Neural cell (in vitro differentiated cells): ENCODE measurements at regions not wholly inside any gene's neighbourhood (a gene's known extent, or its start where the extent isn't known, plus 50 kb on each side); places are given as distances from the start of the nearest gene placed in this dataset.
"Not testable (repeated sequence)": the region's sequence is repeated elsewhere in the genome, so short reads cannot be mapped to it uniquely, and the experiment has no call there.

Experiments
- H2AFZ ChIP-seq: fragments of 200-600, 300-800 bp; sonication (generic), shearing (Covaris generic); 2 replicates; pipeline ENCODE4 v1.6.0; 2014; ENCODE audit warnings: low read depth, mild to moderate bottlenecking, antibody characterized with exemption, low read length, moderate library complexity
- H3F3A ChIP-seq: fragments of 200-600 bp; shearing (Covaris generic); 2 replicates; pipeline ENCODE4 v1.6.1; 2016; ENCODE audit warnings: mild to moderate bottlenecking, moderate library complexity, mixed read lengths, antibody characterized with exemption, low read length; ENCODE audit not compliant: insufficient read depth, poor library complexity, severe bottlenecking
- H3K27ac ChIP-seq: fragments of 200-600, 300-800 bp; sonication (generic), shearing (Covaris generic); 2 replicates; pipeline ENCODE4 v1.5.1; 2014; ENCODE audit warnings: mild to moderate bottlenecking, low read length, moderate library complexity
- H3K27me3 ChIP-seq: fragments of 300-800, 200-600 bp; sonication (generic), shearing (Covaris generic); 2 replicates; pipeline ENCODE4 v1.6.0; 2014; ENCODE audit warnings: mild to moderate bottlenecking, low read depth, low read length, moderate library complexity; ENCODE audit not compliant: insufficient read depth
- H3K36me3 ChIP-seq: fragments of 300-800, 200-600 bp; sonication (generic), shearing (Covaris generic); 2 replicates; pipeline ENCODE4 v1.5.1; 2014; ENCODE audit warnings: mild to moderate bottlenecking, antibody characterized with exemption, low read length, moderate library complexity; ENCODE audit not compliant: insufficient read depth
- H3K4me2 ChIP-seq: fragments of 300-800, 200-600 bp; sonication (generic), shearing (Covaris generic); 2 replicates; pipeline ENCODE4 v1.6.0; 2014; ENCODE audit warnings: mild to moderate bottlenecking, low read length
- H3K4me3 ChIP-seq: fragments of 300-800, 200-600 bp; sonication (generic), shearing (Covaris generic); 2 replicates; pipeline ENCODE4 v1.5.1; 2014; ENCODE audit warnings: mild to moderate bottlenecking, low read length, moderate library complexity
- H3K79me2 ChIP-seq: fragments of 200-600 bp; shearing (Covaris generic); replicated peaks from 2 replicates; pipeline ENCODE4 v1.6.0; 2014; ENCODE audit warnings: mild to moderate bottlenecking, low read length, moderate library complexity; ENCODE audit not compliant: insufficient read depth
- H3K9ac ChIP-seq: fragments of 300-800, 200-600 bp; sonication (generic), shearing (Covaris generic); 2 replicates; pipeline ENCODE4 v1.6.1; 2016; ENCODE audit warnings: mild to moderate bottlenecking, low read length, mixed read lengths
- H3K9me2 ChIP-seq: fragments of 200-600 bp; shearing (Covaris generic); 2 replicates; pipeline ENCODE4 v1.6.1; 2016; ENCODE audit warnings: mild to moderate bottlenecking, low read length, mixed read lengths; ENCODE audit not compliant: insufficient read depth
- H3K9me3 ChIP-seq: fragments of 200-600, 300-800 bp; sonication (generic), shearing (Covaris generic); 2 replicates; pipeline ENCODE4 v1.6.1; 2016; ENCODE audit warnings: mild to moderate bottlenecking, mixed run types, low read length, moderate library complexity, mixed read lengths
- H4K20me1 ChIP-seq: fragments of 200-600 bp; shearing (Covaris generic); 2 replicates; pipeline ENCODE4 v1.6.1; 2016; ENCODE audit warnings: mild to moderate bottlenecking, mixed run types; ENCODE audit not compliant: insufficient read depth
- CTCF ChIP-seq: fragments of 450-650 bp; IDR thresholded peaks from 2 replicates; pipeline ENCODE4 v1.5.1; 2014; ENCODE audit warnings: antibody characterized with exemption, mild to moderate bottlenecking, moderate library complexity; ENCODE audit not compliant: poor library complexity, severe bottlenecking
- EP300 ChIP-seq: fragments of 450-650 bp; conservative IDR thresholded peaks from 2 replicates; pipeline ENCODE4 v1.6.1; 2014; ENCODE audit warnings: antibody characterized with exemption, mild to moderate bottlenecking, moderate library complexity; ENCODE audit not compliant: poor library complexity, severe bottlenecking
- EZH2 ChIP-seq: fragments of 200-600, 300-800 bp; shearing (Covaris generic), sonication (generic); IDR thresholded peaks from 2 replicates; pipeline ENCODE4 v1.6.1; 2014; ENCODE audit warnings: antibody characterized with exemption, low read length, borderline replicate concordance, mild to moderate bottlenecking; ENCODE audit not compliant: insufficient read depth, poor library complexity, severe bottlenecking
- MXI1 ChIP-seq: fragments of 450-650 bp; conservative IDR thresholded peaks from 2 replicates; pipeline ENCODE4 v1.6.1; 2014; ENCODE audit warnings: antibody characterized with exemption, mild to moderate bottlenecking; ENCODE audit not compliant: poor library complexity, severe bottlenecking
- POLR2AphosphoS5 ChIP-seq: IDR thresholded peaks from 2 replicates; pipeline ENCODE4 v1.6.1; 2012
- RAD21 ChIP-seq: fragments of 450-650 bp; conservative IDR thresholded peaks from 2 replicates; pipeline ENCODE4 v1.6.1; 2014; ENCODE audit warnings: antibody characterized with exemption, mild to moderate bottlenecking, moderate library complexity
- SMC3 ChIP-seq: fragments of 450-650 bp; conservative IDR thresholded peaks from 2 replicates; pipeline ENCODE4 v1.6.1; 2014; ENCODE audit warnings: antibody characterized with exemption, mild to moderate bottlenecking, moderate library complexity; ENCODE audit not compliant: poor library complexity
- TAF1 ChIP-seq: IDR thresholded peaks from 2 replicates; pipeline ENCODE4 v1.6.1; 2012; ENCODE audit warnings: low read depth
- TF ChIP-seq, protein P1 (sequence below): IDR thresholded peaks from 2 replicates; pipeline ENCODE4 v1.6.1; 2012; ENCODE audit warnings: borderline replicate concordance

GRCh38 chr11:100442017-100442416, 245.1 kb upstream of the ARHGAP42 start:
- Histone ChIP-seq H2AFZ (no peak overlapping the region), H3K4me2 (no peak overlapping the region), H3K4me3 (no peak overlapping the region), H3K36me3 (no peaks in the 10 kb centered on the region), H3K27ac (no peak overlapping the region), H4K20me1 (no peaks in the 10 kb centered on the region), H3K9ac (no peak overlapping the region), H3F3A (no peaks in the 10 kb centered on the region), H3K9me3 (no peaks in the 10 kb centered on the region), H3K27me3 (no peaks in the 10 kb centered on the region), H3K9me2 (no peaks in the 10 kb centered on the region), H3K79me2 (no peaks in the 10 kb centered on the region)
- TF ChIP-seq CTCF (no peak), EP300 (no peak), POLR2AphosphoS5 (no peak), RAD21 (no peak), MXI1 (no peak), TAF1 (no peak), EZH2 (no peak), SMC3 (no peak)
- TF ChIP-seq, protein P1, sequence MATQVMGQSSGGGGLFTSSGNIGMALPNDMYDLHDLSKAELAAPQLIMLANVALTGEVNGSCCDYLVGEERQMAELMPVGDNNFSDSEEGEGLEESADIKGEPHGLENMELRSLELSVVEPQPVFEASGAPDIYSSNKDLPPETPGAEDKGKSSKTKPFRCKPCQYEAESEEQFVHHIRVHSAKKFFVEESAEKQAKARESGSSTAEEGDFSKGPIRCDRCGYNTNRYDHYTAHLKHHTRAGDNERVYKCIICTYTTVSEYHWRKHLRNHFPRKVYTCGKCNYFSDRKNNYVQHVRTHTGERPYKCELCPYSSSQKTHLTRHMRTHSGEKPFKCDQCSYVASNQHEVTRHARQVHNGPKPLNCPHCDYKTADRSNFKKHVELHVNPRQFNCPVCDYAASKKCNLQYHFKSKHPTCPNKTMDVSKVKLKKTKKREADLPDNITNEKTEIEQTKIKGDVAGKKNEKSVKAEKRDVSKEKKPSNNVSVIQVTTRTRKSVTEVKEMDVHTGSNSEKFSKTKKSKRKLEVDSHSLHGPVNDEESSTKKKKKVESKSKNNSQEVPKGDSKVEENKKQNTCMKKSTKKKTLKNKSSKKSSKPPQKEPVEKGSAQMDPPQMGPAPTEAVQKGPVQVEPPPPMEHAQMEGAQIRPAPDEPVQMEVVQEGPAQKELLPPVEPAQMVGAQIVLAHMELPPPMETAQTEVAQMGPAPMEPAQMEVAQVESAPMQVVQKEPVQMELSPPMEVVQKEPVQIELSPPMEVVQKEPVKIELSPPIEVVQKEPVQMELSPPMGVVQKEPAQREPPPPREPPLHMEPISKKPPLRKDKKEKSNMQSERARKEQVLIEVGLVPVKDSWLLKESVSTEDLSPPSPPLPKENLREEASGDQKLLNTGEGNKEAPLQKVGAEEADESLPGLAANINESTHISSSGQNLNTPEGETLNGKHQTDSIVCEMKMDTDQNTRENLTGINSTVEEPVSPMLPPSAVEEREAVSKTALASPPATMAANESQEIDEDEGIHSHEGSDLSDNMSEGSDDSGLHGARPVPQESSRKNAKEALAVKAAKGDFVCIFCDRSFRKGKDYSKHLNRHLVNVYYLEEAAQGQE = no peak

DNA sequence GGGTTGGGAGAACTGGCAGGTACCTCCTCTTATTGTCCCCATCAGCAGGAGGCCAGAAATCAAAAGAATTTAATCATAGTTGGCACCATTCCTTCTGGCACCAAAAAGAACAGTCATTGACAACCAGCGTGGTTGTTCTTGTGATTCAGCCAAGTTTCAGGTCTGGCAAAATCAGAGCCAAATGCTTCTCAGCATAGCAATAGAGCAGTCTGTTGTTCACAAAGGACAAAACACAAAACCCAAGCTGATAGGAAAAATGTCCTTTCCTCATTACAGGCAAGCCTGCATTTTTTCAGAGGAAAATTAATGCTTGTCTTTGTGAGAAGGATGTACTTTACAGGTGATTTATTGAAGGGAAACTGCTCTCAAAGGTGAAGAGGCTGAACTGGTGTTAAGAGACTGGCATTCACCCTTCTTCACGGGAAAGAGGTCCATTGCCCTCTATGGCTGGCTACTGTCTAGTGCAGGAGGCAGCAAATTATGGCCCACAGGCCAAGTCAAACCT, 241.8 kb upstream of the ARHGAP42 start:
- no peaks in the 10 kb centered on the region for H3K36me3 ChIP-seq
- H3K79me2 ChIP-seq = no peaks in the 10 kb centered on the region
- H3K27ac ChIP-seq = no peak overlapping the region
- H3K9me3 ChIP-seq = no peaks in the 10 kb centered on the region
- no peaks in the 10 kb centered on the region for H4K20me1 ChIP-seq
- no peak overlapping the region for H3K9ac ChIP-seq
- TF ChIP-seq TAF1 (no peak), EZH2 (no peak), POLR2AphosphoS5 (no peak)
- no peak overlapping the region for H3K4me3 ChIP-seq
- H3K4me2 ChIP-seq = no peak overlapping the region
- H3F3A ChIP-seq = no peaks in the 10 kb centered on the region
- H2AFZ ChIP-seq = no peak overlapping the region
- no peaks in the 10 kb centered on the region for H3K27me3 ChIP-seq
- no peaks in the 10 kb centered on the region for H3K9me2 ChIP-seq

DNA sequence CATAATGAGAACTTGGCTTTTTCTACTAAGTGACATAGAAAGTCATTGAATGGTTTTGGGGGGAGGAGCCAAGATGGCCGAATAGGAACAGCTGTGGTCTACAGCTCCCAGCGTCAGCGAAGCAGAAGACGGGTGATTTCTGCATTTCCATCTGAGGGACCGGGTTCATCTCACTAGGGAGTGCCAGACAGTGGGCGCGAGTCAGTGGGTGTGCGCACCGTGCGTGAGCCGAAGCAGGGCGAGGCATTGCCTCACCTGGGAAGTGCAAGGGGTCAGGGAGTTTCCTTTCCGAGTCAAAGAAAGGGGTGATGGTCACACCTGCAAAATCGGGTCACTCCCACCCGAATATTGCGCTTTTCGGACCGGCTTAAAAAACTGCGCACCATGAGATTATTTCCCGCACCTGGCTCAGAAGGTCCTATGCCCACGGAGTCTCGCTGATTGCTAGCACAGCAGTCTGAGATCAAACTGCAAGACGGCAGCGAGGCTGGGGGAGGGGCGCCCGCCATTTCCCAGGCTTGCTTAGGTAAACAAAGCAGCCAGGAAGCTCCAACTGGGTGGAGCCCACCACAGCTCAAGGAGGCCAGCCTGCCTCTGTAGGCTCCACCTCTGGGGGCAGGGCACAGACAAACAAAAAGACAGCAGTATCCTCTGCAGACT, 235.2 kb upstream of the ARHGAP42 start:
- H3K36me3 ChIP-seq, H2AFZ ChIP-seq, H3K4me3 ChIP-seq, H4K20me1 ChIP-seq, H3K79me2 ChIP-seq, H3K4me2 ChIP-seq, H3K27me3 ChIP-seq, H3K27ac ChIP-seq, H3K9me3 ChIP-seq, H3F3A ChIP-seq, H3K9me2 ChIP-seq, H3K9ac ChIP-seq: not testable (repeated sequence)
